OCI-LY3 (cell line): ENCODE measurements at regions not wholly inside any gene's neighbourhood (a gene's known extent, or its start where the extent isn't known, plus 50 kb on each side); places are given as distances from the start of the nearest gene placed in this dataset.

ENCODE experiments used
- EZH2phosphoT487 ChIP-seq: fragments of 200-600 bp; shearing (Covaris generic); IDR thresholded peaks from 2 replicates; pipeline ENCODE4 v1.6.1; 2018; ENCODE audit warnings: antibody characterized with exemption, mixed run types, low read depth
- TF ChIP-seq, protein P1 (sequence below): fragments of 200-600, 300-600 bp; sonication (generic); IDR thresholded peaks from 2 replicates; pipeline ENCODE4 v1.5.1; 2014; ENCODE audit warnings: antibody characterized with exemption, low read length, low read depth

DNA sequence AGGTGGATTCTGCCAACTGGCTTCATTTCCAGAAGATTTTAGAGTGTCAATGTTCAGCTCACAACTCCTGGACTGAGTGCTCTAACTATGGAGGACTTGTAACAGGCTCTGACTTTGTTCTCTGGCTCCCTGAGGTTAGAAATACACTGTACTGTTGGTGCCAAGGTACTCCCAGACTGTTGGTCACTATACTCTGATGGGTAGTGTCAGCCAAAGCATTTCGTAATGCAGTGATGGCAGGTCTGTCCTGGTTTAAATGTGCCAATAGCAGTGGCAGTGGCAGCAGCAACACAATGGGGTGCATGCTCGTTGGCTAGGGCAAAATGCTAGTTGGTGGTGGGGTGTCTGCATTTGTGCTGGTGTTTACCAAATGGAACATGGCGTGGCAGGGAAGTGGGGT lies 472.2 kb downstream of the TDRD3 start:
- TF ChIP-seq, protein P1, sequence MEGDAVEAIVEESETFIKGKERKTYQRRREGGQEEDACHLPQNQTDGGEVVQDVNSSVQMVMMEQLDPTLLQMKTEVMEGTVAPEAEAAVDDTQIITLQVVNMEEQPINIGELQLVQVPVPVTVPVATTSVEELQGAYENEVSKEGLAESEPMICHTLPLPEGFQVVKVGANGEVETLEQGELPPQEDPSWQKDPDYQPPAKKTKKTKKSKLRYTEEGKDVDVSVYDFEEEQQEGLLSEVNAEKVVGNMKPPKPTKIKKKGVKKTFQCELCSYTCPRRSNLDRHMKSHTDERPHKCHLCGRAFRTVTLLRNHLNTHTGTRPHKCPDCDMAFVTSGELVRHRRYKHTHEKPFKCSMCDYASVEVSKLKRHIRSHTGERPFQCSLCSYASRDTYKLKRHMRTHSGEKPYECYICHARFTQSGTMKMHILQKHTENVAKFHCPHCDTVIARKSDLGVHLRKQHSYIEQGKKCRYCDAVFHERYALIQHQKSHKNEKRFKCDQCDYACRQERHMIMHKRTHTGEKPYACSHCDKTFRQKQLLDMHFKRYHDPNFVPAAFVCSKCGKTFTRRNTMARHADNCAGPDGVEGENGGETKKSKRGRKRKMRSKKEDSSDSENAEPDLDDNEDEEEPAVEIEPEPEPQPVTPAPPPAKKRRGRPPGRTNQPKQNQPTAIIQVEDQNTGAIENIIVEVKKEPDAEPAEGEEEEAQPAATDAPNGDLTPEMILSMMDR = no peak
- no peak for TF ChIP-seq EZH2phosphoT487
